22Rv1 (cell line): ENCODE measurements at regions not wholly inside any gene's neighbourhood (a gene's known extent, or its start where the extent isn't known, plus 50 kb on each side); places are given as distances from the start of the nearest gene placed in this dataset.

Experiments used
- H3K27ac ChIP-seq: fragments of 450-650 bp; 2 replicates; pipeline ENCODE4 v1.5.1; 2017
- ZFX ChIP-seq: fragments of 450-650 bp; IDR thresholded peaks from 2 replicates; pipeline ENCODE4 v1.6.1; 2017; ENCODE audit warnings: antibody characterized with exemption, borderline replicate concordance
- TF ChIP-seq, protein P1 (sequence below): fragments of 450-650 bp; IDR thresholded peaks from 2 replicates; pipeline ENCODE4 v1.5.1; 2017; ENCODE audit warnings: mild to moderate bottlenecking

DNA sequence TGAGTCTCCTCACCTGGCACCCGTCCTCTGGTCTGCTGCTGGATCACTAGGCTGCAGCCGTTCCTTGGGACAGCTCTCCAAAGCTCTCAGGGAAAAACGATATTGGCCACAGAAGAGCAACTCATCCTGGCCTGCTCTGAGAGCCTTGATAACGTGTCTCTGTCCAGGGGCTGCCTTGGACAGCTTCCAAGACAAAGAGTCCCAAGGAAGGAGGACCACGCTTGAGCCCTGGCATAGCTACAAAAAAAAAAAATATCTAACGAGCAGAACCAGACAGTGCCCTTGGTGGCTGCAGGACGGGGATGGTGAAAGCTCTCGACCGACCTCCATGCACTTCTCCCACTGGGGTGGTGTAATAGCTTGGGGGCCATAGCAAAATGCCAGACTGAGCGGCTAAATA lies 589.6 kb downstream of the NPHP4 start:
- no peak for TF ChIP-seq ZFX
- TF ChIP-seq, protein P1, sequence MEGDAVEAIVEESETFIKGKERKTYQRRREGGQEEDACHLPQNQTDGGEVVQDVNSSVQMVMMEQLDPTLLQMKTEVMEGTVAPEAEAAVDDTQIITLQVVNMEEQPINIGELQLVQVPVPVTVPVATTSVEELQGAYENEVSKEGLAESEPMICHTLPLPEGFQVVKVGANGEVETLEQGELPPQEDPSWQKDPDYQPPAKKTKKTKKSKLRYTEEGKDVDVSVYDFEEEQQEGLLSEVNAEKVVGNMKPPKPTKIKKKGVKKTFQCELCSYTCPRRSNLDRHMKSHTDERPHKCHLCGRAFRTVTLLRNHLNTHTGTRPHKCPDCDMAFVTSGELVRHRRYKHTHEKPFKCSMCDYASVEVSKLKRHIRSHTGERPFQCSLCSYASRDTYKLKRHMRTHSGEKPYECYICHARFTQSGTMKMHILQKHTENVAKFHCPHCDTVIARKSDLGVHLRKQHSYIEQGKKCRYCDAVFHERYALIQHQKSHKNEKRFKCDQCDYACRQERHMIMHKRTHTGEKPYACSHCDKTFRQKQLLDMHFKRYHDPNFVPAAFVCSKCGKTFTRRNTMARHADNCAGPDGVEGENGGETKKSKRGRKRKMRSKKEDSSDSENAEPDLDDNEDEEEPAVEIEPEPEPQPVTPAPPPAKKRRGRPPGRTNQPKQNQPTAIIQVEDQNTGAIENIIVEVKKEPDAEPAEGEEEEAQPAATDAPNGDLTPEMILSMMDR = no peak
- no peak overlapping the region for H3K27ac ChIP-seq

DNA sequence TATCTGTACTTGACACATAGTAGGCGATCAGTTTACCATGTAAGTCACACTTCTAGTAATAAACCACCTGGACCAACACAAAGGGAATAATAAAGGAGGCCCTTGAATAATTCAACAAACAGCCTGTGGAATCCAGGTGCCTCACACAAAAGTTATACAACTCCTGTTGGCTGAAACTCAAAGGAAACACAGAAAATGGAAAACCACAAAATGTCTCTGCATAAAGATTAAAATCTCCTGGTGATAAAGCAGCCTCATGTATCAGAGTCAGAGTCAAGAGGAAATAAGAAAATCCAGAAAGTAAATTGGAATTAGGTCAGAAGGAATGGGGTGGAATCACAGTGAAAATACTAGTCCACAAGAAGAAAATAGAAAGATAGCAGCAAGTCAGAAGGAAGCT lies 592.5 kb downstream of the NPHP4 start:
- H3K27ac ChIP-seq = no peak overlapping the region
- TF ChIP-seq, protein P1 = no peak
- TF ChIP-seq ZFX = no peak

DNA sequence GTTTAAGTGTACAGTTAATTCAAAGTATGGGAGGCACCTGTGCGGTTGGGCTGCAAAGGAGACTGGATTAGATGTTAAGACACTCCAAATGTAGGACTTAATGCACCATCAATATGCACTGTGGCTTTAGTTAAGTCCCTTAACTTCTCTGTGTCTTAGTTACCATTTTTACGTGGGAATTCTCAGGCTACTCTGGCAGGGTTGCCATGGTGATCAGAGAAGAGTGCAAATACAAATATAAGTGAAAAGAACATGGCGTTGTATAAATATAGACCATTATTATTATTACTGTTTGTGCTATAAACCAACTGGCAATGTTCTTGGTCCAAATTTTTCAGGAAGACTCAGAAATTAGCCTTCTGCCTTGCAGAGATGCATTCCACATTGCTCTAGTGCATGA lies 595.6 kb downstream of the NPHP4 start:
- no peak overlapping the region for H3K27ac ChIP-seq
- no peak for TF ChIP-seq ZFX
- TF ChIP-seq, protein P1 = no peak

DNA sequence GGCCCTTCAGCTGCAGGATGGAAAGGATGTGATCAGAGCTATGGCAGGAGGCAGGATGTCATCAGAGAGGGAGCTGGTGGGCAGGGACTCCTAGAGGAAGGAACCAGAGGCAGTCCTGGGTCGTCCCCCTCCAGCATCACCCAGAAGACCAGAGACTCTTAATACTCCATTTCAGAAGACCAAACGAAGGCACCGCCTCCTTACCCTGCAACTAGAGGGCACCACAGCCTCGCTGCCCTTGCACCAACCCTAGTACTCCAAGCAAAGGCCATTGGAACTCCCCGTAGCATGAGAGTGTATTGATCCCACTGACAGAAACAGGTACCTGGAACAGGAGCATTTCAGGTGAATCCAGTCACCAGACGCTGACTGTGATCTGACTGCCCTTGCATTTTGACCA lies 598.1 kb downstream of the NPHP4 start:
- no peak overlapping the region for H3K27ac ChIP-seq
- TF ChIP-seq, protein P1 = 0 out of 2 replicates have a peak, but pooled peaks have one; percentile 5
- no peak for TF ChIP-seq ZFX

DNA sequence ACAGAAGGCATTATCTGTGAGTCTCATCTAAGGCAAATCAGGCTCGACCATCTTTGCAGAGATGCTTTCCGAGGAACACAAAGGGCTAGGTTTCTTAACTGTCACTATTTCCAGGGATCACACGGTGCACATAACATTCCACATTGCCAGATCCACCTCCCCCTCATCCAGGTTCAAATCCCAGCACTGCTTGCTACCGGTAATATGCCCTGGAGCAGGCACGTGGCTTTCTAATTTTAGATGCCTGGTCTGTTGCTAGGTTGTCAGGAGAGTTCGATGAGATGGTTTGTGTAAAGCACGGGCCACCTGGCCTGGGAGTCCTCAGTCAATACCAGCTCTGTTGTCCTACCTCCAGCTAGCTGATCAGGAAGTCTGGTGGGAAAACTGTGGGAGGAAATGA lies 598.6 kb downstream of the NPHP4 start:
- TF ChIP-seq, protein P1 = no peak
- no peak for TF ChIP-seq ZFX
- no peak overlapping the region for H3K27ac ChIP-seq

DNA sequence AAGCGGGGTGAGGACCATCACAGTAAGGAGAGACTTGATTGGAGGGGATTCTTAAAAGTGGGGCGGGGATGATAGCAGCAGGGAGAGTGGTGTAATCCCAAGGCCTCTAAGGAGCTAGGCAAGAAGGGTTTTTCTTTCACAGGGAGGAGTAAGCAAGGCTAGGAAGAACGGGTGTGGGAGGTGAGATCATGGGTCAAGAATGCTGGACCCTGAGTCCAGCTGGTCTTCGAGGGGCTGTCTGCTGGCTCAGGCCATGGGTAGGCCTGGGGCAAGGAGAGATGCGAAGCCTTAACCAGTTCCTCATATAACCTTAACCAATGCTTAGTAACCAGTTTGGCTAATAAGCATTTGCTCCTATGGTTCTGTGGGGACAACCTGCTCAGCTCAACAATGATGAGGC lies 599.1 kb downstream of the NPHP4 start:
- TF ChIP-seq, protein P1 = no peak
- TF ChIP-seq ZFX = no peak
- H3K27ac ChIP-seq = no peak overlapping the region

DNA sequence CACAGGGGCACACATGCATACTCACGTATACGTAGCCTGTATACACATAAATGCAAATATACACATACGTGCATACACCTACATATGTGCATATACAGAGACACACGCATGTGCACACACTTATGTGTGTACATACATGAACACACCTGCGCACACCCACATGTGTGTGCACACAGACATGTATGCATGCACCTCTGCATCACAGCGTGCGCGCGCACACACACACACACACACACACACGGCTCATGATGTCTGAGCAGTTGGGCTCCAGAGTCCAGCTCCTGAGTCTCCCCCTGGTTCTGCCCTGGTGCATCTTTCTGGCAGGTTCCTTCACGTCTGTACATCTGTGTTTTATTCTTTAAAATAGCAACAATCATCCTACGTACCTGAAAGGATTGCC lies 600.5 kb downstream of the NPHP4 start:
- no peak overlapping the region for H3K27ac ChIP-seq
- TF ChIP-seq ZFX = no peak
- TF ChIP-seq, protein P1 = no peak
